Fibroblast of lung (primary cell): ENCODE measurements at regions not wholly inside any gene's neighbourhood (a gene's known extent, or its start where the extent isn't known, plus 50 kb on each side); places are given as distances from the start of the nearest gene placed in this dataset.

Experiments used
- DNase-seq, 2 donors: peaks; one replicate each; pipeline versions ENCODE4 v3.0.0 to v3.0.0-alpha.2; 2010; ENCODE audit warnings: low read depth in 2 of 2
- H2AFZ ChIP-seq: 2 replicates; pipeline ENCODE4 v1.5.1; 2012; ENCODE audit warnings: low read length, control low read depth, inconsistent platforms
- H3K27ac ChIP-seq: 2 replicates; pipeline ENCODE4 v1.5.1; 2011; ENCODE audit warnings: low read length, control low read depth; ENCODE audit not compliant: insufficient read depth
- H3K27me3 ChIP-seq: 2 replicates; pipeline ENCODE4 v1.5.1; 2011; ENCODE audit warnings: mild to moderate bottlenecking, low read length; ENCODE audit not compliant: control insufficient read depth, insufficient read depth
- H3K36me3 ChIP-seq: 2 replicates; pipeline ENCODE4 v1.5.1; 2011; ENCODE audit warnings: low read length; ENCODE audit not compliant: control insufficient read depth, insufficient read depth
- H3K4me1 ChIP-seq: 2 replicates; pipeline ENCODE4 v1.5.1; 2011; ENCODE audit warnings: low read length; ENCODE audit not compliant: control insufficient read depth, insufficient read depth; ENCODE audit errors: extremely low read depth
- H3K4me2 ChIP-seq: 2 replicates; pipeline ENCODE4 v1.5.1; 2011; ENCODE audit warnings: low read length, control low read depth; ENCODE audit not compliant: insufficient read depth; ENCODE audit errors: extremely low read depth
- H3K4me3 ChIP-seq, 4 experiments: fragments of 200-600 bp in 1 of 4; sonication (generic) in 1 of 4; replicated peaks in 1 of 4; 2 replicates each; pipeline ENCODE4 v1.5.1; 2011 to 2016; ENCODE audit warnings: low read length in 4 of 4, low read depth in 3 of 4, mild to moderate bottlenecking in 3 of 4, control low read depth in 2 of 4, inconsistent platforms in 1 of 4, mixed read lengths in 1 of 4; ENCODE audit not compliant: insufficient read depth in 1 of 4; ENCODE audit errors: control extremely low read depth in 1 of 4
- H3K79me2 ChIP-seq: 2 replicates; pipeline ENCODE4 v1.5.1; 2012; ENCODE audit warnings: mild to moderate bottlenecking, low read length, inconsistent platforms; ENCODE audit not compliant: control insufficient read depth, insufficient read depth
- H3K9ac ChIP-seq: 2 replicates; pipeline ENCODE4 v1.5.1; 2011; ENCODE audit warnings: mild to moderate bottlenecking, low read length, control low read depth; ENCODE audit not compliant: insufficient read depth
- H3K9me3 ChIP-seq: 2 replicates; pipeline ENCODE4 v1.5.1; 2012; ENCODE audit warnings: low read depth, low read length; ENCODE audit not compliant: control insufficient read depth, insufficient read depth
- H4K20me1 ChIP-seq: 2 replicates; pipeline ENCODE4 v1.5.1; 2011; ENCODE audit warnings: low read length; ENCODE audit not compliant: control insufficient read depth, insufficient read depth; ENCODE audit errors: extremely low read depth
- EZH2 ChIP-seq: IDR thresholded peaks from 2 replicates; pipeline ENCODE4 v1.5.1; 2012; ENCODE audit warnings: low read length, control low read depth, mild to moderate bottlenecking; ENCODE audit errors: missing control alignments
- TF ChIP-seq, protein P1 (sequence below), 2 donors: IDR thresholded peaks in 1 of 2; conservative IDR thresholded peaks in 1 of 2; 1 replicate in 1 of 2; 2 replicates in 1 of 2; pipeline ENCODE4 v1.5.1; 2011 to 2012; ENCODE audit warnings: low read length in 2 of 2, control low read depth in 1 of 2, inconsistent platforms in 1 of 2, low read depth in 1 of 2, mild to moderate bottlenecking in 1 of 2

- H3K27me3 ChIP-seq, result peaks cover 10% of the 10 kb centered on the region
- no peak overlapping the region for H3K27ac ChIP-seq
Observed at GRCh38 chr6:44505751-44506150, 118.2 kb downstream of the CDC5L start.

GRCh38 chr6:44507014-44507413 lies 119.5 kb downstream of the CDC5L start:
- DNase-seq, result no peak
- Histone ChIP-seq H3K36me3 (no peaks in the 10 kb centered on the region), H3K4me3 (no peak overlapping the region), H3K79me2 (no peaks in the 10 kb centered on the region), H3K27me3 (peaks cover 16% of the 10 kb centered on the region), H3K27ac (no peak overlapping the region), H4K20me1 (no peaks in the 10 kb centered on the region), H3K9ac (no peak overlapping the region), H3K4me2 (no peak overlapping the region), H3K4me1 (peaks cover 2% of the 10 kb centered on the region), H3K9me3 (no peaks in the 10 kb centered on the region), H2AFZ (no peak overlapping the region)
- TF ChIP-seq, protein P1, sequence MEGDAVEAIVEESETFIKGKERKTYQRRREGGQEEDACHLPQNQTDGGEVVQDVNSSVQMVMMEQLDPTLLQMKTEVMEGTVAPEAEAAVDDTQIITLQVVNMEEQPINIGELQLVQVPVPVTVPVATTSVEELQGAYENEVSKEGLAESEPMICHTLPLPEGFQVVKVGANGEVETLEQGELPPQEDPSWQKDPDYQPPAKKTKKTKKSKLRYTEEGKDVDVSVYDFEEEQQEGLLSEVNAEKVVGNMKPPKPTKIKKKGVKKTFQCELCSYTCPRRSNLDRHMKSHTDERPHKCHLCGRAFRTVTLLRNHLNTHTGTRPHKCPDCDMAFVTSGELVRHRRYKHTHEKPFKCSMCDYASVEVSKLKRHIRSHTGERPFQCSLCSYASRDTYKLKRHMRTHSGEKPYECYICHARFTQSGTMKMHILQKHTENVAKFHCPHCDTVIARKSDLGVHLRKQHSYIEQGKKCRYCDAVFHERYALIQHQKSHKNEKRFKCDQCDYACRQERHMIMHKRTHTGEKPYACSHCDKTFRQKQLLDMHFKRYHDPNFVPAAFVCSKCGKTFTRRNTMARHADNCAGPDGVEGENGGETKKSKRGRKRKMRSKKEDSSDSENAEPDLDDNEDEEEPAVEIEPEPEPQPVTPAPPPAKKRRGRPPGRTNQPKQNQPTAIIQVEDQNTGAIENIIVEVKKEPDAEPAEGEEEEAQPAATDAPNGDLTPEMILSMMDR (conservative IDR thresholded peaks at IDR 0.05 in 1 of 2, IDR thresholded peaks at IDR 0.05 in 1 of 2; ENCODE audit: low read depth in 1 of 2, low read length in 2 of 2), result no peak
- no peak for TF ChIP-seq EZH2

More at GRCh38 chr6:44505751-44506150, 118.2 kb downstream of the CDC5L start:
- no peak for TF ChIP-seq EZH2
- TF ChIP-seq, protein P1 (conservative IDR thresholded peaks at IDR 0.05 in 1 of 2, IDR thresholded peaks at IDR 0.05 in 1 of 2; ENCODE audit: low read depth in 1 of 2, low read length in 2 of 2), result no peak
- H4K20me1 ChIP-seq, result no peaks in the 10 kb centered on the region
- no peaks in the 10 kb centered on the region for H3K79me2 ChIP-seq
- no peak overlapping the region for H2AFZ ChIP-seq
- no peak overlapping the region for H3K4me3 ChIP-seq
- H3K9me3 ChIP-seq, result no peaks in the 10 kb centered on the region
- no peaks in the 10 kb centered on the region for H3K36me3 ChIP-seq
- no peak overlapping the region for H3K9ac ChIP-seq
- peaks cover 2% of the 10 kb centered on the region for H3K4me1 ChIP-seq
- no peak for DNase-seq
- H3K4me2 ChIP-seq, result no peak overlapping the region

DNA sequence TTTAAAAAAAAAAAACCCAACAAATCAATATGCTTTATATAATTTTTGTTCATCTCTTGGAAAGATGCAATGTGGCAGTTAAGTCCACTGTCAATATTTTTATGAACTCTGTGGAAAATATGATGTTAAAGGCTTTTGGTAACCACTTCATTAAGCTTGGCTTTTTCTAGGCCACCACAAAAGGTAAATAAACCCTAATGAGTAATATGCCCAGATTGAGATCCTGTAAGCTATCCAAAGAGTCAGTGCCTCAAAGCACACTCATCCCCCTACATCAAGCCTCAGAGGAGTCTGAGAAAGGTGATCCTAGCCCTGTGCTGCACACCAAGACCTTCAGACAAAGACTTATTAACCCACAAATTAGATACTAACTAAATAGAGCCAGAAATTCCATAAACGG lies 121.1 kb downstream of the CDC5L start:
- Histone ChIP-seq H3K36me3 (no peaks in the 10 kb centered on the region), H3K9me3 (no peaks in the 10 kb centered on the region), H3K4me1 (peaks cover 4% of the 10 kb centered on the region), H3K27ac (no peak overlapping the region), H3K9ac (no peak overlapping the region), H3K79me2 (no peaks in the 10 kb centered on the region), H3K4me2 (no peak overlapping the region), H3K4me3 (no peak overlapping the region), H4K20me1 (no peaks in the 10 kb centered on the region), H2AFZ (no peak overlapping the region), H3K27me3 (peaks cover 14% of the 10 kb centered on the region)
- TF ChIP-seq EZH2, result no peak
- TF ChIP-seq, protein P1 (conservative IDR thresholded peaks at IDR 0.05 in 1 of 2, IDR thresholded peaks at IDR 0.05 in 1 of 2; ENCODE audit: low read depth in 1 of 2, low read length in 2 of 2), result no peak
- peak; percentile 84 to 98 for DNase-seq
